ENCODE measurements at regions not wholly inside any gene's neighbourhood (a gene's known extent, or its start where the extent isn't known, plus 50 kb on each side); places are given as distances from the start of the nearest gene placed in this dataset.

GRCh38 chr6:139577124-139577762, 202.8 kb upstream of the CITED2 start:
- TF ChIP-seq EP300 (IDR thresholded peaks at IDR 0.05) (no peak), CTCF (IDR thresholded peaks at IDR 0.05) (no peak), POLR2A (IDR thresholded peaks at IDR 0.05) (no peak)
